ENCODE measurements at regions not wholly inside any gene's neighbourhood (a gene's known extent, or its start where the extent isn't known, plus 50 kb on each side); places are given as distances from the start of the nearest gene placed in this dataset.

DNA sequence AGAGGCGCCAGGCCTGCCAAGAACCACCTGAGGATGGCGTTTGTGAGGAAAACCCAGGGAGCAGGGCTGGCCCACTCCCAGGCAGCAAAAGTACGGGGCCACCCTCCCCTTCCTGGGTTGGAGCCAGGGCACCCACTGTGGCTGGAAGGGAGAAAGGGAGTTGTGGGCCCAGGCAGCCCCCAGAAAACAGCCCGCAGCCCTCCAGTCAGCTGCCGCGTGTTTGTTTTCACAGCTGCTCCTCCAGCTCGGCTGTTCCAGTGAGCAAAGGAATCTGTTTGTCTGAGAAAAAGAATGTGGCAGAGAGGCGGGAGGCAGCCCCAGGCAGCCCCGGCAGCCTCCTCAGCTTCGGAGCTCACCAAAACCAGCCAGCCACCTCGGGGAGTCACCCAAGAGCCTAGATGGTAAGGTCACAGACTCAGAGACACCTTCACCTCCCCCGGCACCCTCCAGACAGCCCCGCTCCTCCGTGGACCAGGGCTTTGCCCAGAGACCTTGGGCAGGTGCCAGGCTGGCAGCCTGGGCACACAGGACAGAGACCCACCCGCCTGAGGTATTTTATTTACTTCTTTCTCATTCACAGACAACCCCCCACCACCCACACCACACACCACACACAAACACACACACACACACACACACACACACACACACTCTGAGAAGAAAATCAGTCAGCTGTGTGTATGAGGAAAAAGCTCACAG is 338.1 kb downstream of the BCOR start:
- H2AFZ ChIP-seq (ENCODE audit: low read depth, low read length, poor library complexity, severe bottlenecking) = no peak overlapping the region

DNA sequence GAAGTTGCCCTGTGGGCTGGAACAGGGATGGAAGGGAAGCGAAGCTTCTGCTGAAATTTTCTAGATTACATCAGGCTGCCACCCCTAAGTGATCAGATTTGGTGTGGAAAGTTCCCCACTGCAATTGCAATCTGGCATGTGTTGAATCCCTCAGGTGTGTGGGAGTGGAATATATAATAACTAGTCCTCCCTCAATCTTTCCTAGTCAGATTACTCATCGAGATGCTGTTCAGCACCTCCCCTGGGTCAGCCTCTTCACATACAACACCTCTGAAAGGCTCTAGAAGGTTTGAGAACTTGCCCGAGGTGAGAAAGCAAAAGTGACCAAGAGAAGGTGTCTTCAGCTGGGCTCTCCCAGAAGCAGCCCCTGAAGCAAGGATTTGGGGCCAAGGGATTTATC is 336.8 kb downstream of the BCOR start:
- no peak for DNase-seq (ENCODE audit: low read depth, low spot score)
- H3K27me3 ChIP-seq (ENCODE audit: insufficient read depth, low read length) = no peaks in the 10 kb centered on the region
- H3K9me2 ChIP-seq (ENCODE audit: insufficient read depth) = no peaks in the 10 kb centered on the region
- no peaks in the 10 kb centered on the region for H4K20me1 ChIP-seq (ENCODE audit: insufficient read depth)
- intact Hi-C loops (cut with micrococcal nuclease) = no loop called here
- peaks cover 5 to 7% of the 10 kb centered on the region in 2 experiments; a peak in 3 of 4 replicates for H3K4me1 ChIP-seq (ENCODE audit: control insufficient read depth in 1 of 2, insufficient read depth in 2 of 2, low read length in 2 of 2)
- no peak for ATAC-seq
- no TSS peak for BruUV-seq (replicated peaks)
- no peak overlapping the region for H3K4me2 ChIP-seq (ENCODE audit: low read length)
- POLR2A ChIA-PET = no interaction called here
- CTCF ChIA-PET = no interaction called here
- H2AFZ ChIP-seq (ENCODE audit: low read depth, low read length, poor library complexity, severe bottlenecking) = no peak overlapping the region
- no peaks in the 10 kb centered on the region for H3K36me3 ChIP-seq (ENCODE audit: control insufficient read depth in 1 of 2, insufficient read depth in 2 of 2, low read length in 2 of 2)
- H3K9ac ChIP-seq (ENCODE audit: low read length) = no peak overlapping the region
- RAD21 ChIA-PET (ENCODE audit: low non-redundant PET in 1 of 2, low total read pairs in 2 of 2, uncharacterized antibody in 2 of 2, unreplicated experiment in 2 of 2) = no interaction called here
- no peaks in the 10 kb centered on the region for H3K9me3 ChIP-seq (ENCODE audit: control insufficient read depth in 1 of 2, insufficient read depth in 1 of 2, low read depth in 1 of 2, low read length in 2 of 2)
- no peak overlapping the region for H3K4me3 ChIP-seq (replicated peaks in 1 of 2; ENCODE audit: low read depth in 1 of 2, low read length in 2 of 2)
- H3K79me2 ChIP-seq (ENCODE audit: insufficient read depth, low read length) = no peaks in the 10 kb centered on the region
- H3K27ac ChIP-seq (ENCODE audit: low read depth, low read length) = no peak overlapping the region
- TF ChIP-seq POLR2A (IDR thresholded peaks at IDR 0.05; ENCODE audit: borderline replicate concordance, extremely low read depth, insufficient read depth, insufficient read length) (no peak), EGR1 (IDR thresholded peaks at IDR 0.05; ENCODE audit: low read depth) (no peak), ZNF274 (IDR thresholded peaks at IDR 0.05; ENCODE audit: low read depth, low read length) (no peak), SP1 (IDR thresholded peaks at IDR 0.05; ENCODE audit: low read depth) (no peak), SRF (IDR thresholded peaks at IDR 0.05; ENCODE audit: low read depth) (no peak), POLR2AphosphoS5 (IDR thresholded peaks at IDR 0.05; ENCODE audit: low read depth, low read length) (no peak), EZH2phosphoT487 (IDR thresholded peaks at IDR 0.05; ENCODE audit: borderline replicate concordance) (no peak), SIN3A (IDR thresholded peaks at IDR 0.05; ENCODE audit: low read depth) (no peak), FOSL1 (IDR thresholded peaks at IDR 0.05; ENCODE audit: low read depth) (no peak), ZFX (IDR thresholded peaks at IDR 0.05) (no peak)
- TF ChIP-seq, protein P1, sequence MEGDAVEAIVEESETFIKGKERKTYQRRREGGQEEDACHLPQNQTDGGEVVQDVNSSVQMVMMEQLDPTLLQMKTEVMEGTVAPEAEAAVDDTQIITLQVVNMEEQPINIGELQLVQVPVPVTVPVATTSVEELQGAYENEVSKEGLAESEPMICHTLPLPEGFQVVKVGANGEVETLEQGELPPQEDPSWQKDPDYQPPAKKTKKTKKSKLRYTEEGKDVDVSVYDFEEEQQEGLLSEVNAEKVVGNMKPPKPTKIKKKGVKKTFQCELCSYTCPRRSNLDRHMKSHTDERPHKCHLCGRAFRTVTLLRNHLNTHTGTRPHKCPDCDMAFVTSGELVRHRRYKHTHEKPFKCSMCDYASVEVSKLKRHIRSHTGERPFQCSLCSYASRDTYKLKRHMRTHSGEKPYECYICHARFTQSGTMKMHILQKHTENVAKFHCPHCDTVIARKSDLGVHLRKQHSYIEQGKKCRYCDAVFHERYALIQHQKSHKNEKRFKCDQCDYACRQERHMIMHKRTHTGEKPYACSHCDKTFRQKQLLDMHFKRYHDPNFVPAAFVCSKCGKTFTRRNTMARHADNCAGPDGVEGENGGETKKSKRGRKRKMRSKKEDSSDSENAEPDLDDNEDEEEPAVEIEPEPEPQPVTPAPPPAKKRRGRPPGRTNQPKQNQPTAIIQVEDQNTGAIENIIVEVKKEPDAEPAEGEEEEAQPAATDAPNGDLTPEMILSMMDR (IDR thresholded peaks at IDR 0.05 in 2 of 3, conservative IDR thresholded peaks at IDR 0.05 in 1 of 3; ENCODE audit: borderline replicate concordance in 1 of 3, insufficient read depth in 1 of 3, low read depth in 2 of 3, low read length in 2 of 3) = no peak
- TF ChIP-seq, protein P2, sequence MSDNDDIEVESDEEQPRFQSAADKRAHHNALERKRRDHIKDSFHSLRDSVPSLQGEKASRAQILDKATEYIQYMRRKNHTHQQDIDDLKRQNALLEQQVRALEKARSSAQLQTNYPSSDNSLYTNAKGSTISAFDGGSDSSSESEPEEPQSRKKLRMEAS (IDR thresholded peaks at IDR 0.05) = no peak

More for the DNA sequence above, 338.1 kb downstream of the BCOR start:
- H3K9ac ChIP-seq (ENCODE audit: low read length) = no peak overlapping the region
- no peaks in the 10 kb centered on the region for H3K79me2 ChIP-seq (ENCODE audit: insufficient read depth, low read length)
- TF ChIP-seq YY1 (IDR thresholded peaks at IDR 0.05; ENCODE audit: extremely low read depth, insufficient replicate concordance, low read depth, low read length) (no peak), EZH2phosphoT487 (IDR thresholded peaks at IDR 0.05; ENCODE audit: borderline replicate concordance) (no peak), POLR2AphosphoS5 (IDR thresholded peaks at IDR 0.05; ENCODE audit: low read depth, low read length) (no peak), EZH2 (IDR thresholded peaks at IDR 0.05) (no peak), TCF7L2 (IDR thresholded peaks at IDR 0.05; ENCODE audit: borderline replicate concordance, extremely low read depth, insufficient read depth, insufficient read length) (no peak), CEBPB (IDR thresholded peaks at IDR 0.05; ENCODE audit: low read depth) (no peak)
- TF ChIP-seq, protein P2 (IDR thresholded peaks at IDR 0.05) = no peak
- TF ChIP-seq, protein P3, sequence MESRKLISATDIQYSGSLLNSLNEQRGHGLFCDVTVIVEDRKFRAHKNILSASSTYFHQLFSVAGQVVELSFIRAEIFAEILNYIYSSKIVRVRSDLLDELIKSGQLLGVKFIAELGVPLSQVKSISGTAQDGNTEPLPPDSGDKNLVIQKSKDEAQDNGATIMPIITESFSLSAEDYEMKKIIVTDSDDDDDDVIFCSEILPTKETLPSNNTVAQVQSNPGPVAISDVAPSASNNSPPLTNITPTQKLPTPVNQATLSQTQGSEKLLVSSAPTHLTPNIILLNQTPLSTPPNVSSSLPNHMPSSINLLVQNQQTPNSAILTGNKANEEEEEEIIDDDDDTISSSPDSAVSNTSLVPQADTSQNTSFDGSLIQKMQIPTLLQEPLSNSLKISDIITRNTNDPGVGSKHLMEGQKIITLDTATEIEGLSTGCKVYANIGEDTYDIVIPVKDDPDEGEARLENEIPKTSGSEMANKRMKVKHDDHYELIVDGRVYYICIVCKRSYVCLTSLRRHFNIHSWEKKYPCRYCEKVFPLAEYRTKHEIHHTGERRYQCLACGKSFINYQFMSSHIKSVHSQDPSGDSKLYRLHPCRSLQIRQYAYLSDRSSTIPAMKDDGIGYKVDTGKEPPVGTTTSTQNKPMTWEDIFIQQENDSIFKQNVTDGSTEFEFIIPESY (IDR thresholded peaks at IDR 0.05; ENCODE audit: extremely low read depth, insufficient replicate concordance, low read length) = no peak
- POLR2A ChIA-PET = no interaction called here
- intact Hi-C loops (cut with micrococcal nuclease) = no loop called here
- peaks cover 15 to 19% of the 10 kb centered on the region in 2 experiments; a peak in 3 of 4 replicates for H3K4me1 ChIP-seq (ENCODE audit: control insufficient read depth in 1 of 2, insufficient read depth in 2 of 2, low read length in 2 of 2)
- RAD21 ChIA-PET (ENCODE audit: low non-redundant PET in 1 of 2, low total read pairs in 2 of 2, uncharacterized antibody in 2 of 2, unreplicated experiment in 2 of 2) = no interaction called here
- CTCF ChIA-PET = no interaction called here
- BruUV-seq (replicated peaks) = no TSS peak
- no peaks in the 10 kb centered on the region for H3K9me3 ChIP-seq (ENCODE audit: control insufficient read depth in 1 of 2, insufficient read depth in 1 of 2, low read depth in 1 of 2, low read length in 2 of 2)
- ATAC-seq (no peak), DNase-seq (ENCODE audit: low read depth, low spot score) (no peak)
- H3K4me3 ChIP-seq (replicated peaks in 1 of 2; ENCODE audit: low read depth in 1 of 2, low read length in 2 of 2) = no peak overlapping the region
- no peaks in the 10 kb centered on the region for H3K9me2 ChIP-seq (ENCODE audit: insufficient read depth)
- H3K4me2 ChIP-seq (ENCODE audit: low read length) = no peak overlapping the region
- H4K20me1 ChIP-seq (ENCODE audit: insufficient read depth) = no peaks in the 10 kb centered on the region
- no peak overlapping the region for H3K27ac ChIP-seq (ENCODE audit: low read depth, low read length)
- no peaks in the 10 kb centered on the region for H3K27me3 ChIP-seq (ENCODE audit: insufficient read depth, low read length)
- H3K36me3 ChIP-seq (ENCODE audit: control insufficient read depth in 1 of 2, insufficient read depth in 2 of 2, low read length in 2 of 2) = no peaks in the 10 kb centered on the region

Measured in HCT116 (cell line).